Middle frontal gyrus (tissue), 1 donor: ENCODE measurements at regions not wholly inside any gene's neighbourhood (a gene's known extent, or its start where the extent isn't known, plus 50 kb on each side); places are given as distances from the start of the nearest gene placed in this dataset.
"Not testable (repeated sequence)": the region's sequence is repeated elsewhere in the genome, so short reads cannot be mapped to it uniquely, and the experiment has no call there.

Source experiments
- DNase-seq: peaks from one replicate; pipeline ENCODE4 v3.0.0-alpha.2; 2015; ENCODE audit warnings: low spot score; ENCODE audit errors: extremely low spot score

DNA sequence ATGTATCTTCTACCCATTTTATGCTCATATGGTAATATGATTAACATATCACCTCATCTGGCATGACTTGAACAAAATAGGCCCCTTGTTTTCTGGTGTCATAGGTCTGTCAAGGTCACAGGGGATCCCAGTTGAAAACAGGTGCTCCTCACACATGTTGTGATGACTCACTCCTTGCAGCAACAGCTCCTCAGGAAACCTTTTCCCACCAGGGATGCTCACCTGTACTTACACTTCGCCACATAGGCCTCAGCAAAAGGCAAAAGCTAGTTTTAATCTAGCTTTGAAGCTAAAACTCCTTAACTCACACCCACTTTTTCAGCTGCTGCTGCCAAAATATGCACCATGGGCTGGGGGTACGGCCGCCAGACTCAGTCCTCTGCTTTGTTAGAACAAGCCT, 110.0 kb upstream of the SOX21 start:
- DNase-seq, result no peak

DNA sequence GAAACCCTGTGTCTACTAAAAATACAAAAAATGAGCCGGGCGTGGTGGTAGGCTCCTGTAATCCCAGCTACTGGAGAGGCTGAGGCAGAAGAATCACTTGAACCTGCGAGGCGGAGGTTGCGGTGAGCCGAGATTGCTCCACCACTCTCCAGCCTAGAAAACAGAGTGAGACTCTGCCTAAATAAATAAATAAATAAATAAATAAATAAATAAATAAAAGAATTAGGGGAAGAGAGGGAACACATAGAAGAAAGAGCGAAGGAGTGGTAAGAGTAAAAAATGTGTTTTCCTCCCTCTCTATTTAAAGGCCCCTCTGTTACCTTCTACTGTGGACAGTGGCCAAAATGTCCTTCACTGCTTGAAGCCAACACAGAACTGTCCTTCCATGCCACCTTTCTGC, 103.9 kb upstream of the SOX21 start:
- no peak for DNase-seq

GRCh38 chr13:94813920-94814475, 101.7 kb upstream of the SOX21 start:
- no peak for DNase-seq

GRCh38 chr13:94811753-94812152, 99.4 kb upstream of the SOX21 start:
- no peak for DNase-seq

DNA sequence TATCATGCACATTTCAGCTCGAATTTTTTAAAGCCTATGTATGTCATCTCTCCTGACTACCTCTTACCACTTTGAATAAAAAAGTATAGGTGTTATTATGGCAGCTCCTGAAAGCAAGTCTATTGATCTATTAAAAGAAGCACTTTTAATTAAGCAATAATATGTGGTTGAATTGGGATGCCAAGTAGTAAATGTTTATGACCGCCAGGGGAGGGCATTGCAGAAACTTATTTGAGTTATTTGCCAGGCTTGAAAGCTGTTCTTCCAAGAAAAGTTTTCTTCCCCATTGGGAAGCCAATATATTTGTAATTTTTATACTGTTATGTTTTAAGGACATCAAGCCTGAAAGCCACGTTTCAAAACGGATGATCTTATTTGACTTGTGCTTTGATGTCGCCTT, 88.1 kb upstream of the SOX21 start:
- no peak for DNase-seq

- no peak for DNase-seq
Observed at GRCh38 chr13:94799299-94799698, 87.0 kb upstream of the SOX21 start.

- no peak for DNase-seq
Observed at GRCh38 chr13:94798738-94799137, 86.4 kb upstream of the SOX21 start.

DNA sequence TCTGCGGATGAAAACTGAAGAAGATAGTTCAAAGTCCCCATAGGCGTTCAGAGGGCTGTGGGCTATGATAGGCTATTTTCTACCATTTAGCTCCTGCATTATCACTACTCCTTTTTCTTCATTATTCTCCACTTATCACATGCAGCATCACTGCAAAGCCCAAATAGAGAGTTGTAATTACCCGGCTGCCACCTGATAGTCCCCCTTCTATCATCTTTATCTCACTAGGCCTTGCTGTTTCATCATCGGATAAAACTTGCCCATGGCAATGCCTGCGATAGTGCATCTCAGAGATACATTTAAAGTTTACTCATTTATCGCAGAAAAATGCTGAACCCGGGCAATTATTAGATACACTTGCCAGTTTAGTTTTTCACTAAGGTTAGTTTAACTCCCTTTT, 82.9 kb upstream of the SOX21 start:
- DNase-seq, result no peak

DNA sequence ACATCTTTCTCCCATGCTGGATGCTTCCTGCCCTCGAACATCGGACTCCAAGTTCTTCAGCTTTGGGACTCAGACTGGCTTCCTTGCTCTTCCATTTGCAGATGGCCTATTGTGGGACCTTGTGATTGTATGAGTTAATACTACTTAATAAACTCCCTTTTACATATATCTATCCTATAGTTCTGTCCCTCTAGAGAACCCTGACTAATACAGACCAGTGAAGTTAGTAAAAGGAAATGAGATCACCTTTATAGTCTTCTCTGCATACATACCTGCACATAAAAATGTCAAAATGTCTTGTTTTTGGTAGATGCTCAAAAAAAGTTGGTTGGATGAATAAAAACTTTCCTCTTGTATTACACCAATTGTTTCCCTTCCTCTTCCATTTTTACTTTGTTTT, 73.9 kb upstream of the SOX21 start:
- not testable (repeated sequence) for DNase-seq

DNA sequence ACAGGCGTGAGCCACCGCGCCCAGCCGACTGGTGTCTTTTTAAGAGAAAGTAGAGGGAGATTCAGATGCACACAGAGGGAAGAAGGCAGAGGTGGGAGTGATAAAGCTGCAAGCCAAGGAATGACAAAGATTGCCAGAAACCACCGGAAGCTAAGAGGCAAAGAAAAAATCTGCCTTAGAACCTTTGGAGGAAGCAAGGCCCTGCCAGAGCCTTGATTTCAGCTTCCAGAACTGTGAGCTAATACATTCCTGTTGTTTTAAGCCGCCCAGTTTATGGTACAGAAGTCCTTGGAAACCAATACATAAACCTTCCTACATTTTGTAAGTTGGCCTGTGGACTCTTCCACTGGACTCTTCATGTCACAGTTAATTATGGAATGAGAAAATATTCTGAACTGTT, 71.7 kb upstream of the SOX21 start:
- peak; percentile 6 for DNase-seq

GRCh38 chr13:94783489-94783888, 71.1 kb upstream of the SOX21 start:
- DNase-seq, result no peak

DNA sequence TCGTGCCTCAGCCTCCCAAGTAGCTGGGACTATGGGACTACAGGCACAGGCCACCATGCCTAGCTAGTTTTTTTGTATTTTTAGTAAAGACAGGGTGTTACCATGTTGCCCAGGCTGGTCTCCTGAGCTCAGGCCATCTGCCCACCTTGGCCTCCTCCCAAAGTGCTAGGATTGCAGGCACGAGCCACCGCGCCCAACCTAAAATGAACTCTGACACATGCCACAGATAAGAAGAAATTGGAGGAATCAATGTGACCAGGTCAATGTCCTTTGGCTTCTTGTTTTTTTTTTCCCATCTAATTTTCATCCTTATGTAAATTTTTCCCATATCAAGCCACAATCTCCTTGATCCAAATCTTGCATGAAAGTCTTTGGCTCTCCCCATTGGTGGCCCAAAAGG, 68.1 kb upstream of the SOX21 start:
- DNase-seq, result no peak

GRCh38 chr13:94778986-94779385, 66.6 kb upstream of the SOX21 start:
- no peak for DNase-seq

- no peak for DNase-seq
Observed at GRCh38 chr13:94778585-94778984, 66.2 kb upstream of the SOX21 start.

DNA sequence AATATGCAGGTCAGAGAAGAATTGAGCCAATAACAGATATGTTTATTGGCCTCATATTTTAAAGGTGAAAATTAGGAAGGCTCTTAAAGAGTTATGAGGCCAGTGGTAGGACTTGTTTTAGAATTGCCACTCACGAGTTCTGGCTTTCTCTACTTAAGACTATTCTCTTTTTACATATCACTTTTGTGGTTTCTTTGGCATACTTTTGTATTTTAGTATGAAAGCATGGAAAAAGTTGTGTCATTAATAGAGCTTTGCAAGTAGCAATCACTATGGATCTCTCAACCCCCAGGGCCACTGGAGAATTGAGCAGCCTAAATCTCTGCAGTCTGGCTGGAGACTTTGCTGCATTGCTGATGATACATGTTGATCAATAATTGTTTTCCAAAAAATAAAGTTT, 64.6 kb upstream of the SOX21 start:
- DNase-seq, result no peak

GRCh38 chr13:94776300-94776699, 64.0 kb upstream of the SOX21 start:
- DNase-seq, result no peak

- DNase-seq, result no peak
Observed at GRCh38 chr13:94765814-94766213, 53.5 kb upstream of the SOX21 start.

DNA sequence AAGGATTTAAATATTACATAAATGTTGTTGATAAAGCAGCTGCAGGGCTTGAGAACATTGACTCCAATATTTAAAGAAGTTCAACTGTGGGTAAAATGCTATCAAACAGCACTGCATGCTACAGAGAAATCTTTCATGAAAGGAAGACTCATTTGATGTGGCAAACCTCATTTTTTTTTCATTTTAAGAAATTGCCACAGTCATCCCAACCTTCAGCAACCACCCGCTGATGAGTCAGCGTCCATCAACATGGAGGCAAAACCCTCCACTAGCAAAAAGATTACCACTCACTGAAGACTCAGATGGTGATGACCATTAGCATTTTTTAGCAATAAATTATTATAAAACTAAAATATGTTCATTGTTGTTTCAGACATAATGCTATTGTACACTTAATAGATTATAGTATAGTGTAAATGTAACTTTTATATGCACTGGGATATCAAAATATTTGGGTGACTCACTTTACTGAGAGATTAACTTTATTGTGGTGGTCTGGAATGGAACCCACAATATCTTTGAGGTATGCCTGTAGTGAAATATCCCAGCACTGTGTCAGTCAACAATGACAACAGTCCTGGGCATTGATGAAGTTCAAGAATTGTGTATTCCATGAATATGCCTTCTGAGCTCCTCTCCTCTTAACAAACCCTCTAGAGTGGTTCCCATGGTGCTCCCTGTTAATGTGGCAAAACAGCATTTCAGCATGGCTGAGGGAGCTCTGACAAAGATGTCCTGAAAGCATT, 52.4 kb upstream of the SOX21 start:
- no peak for DNase-seq
